Astrocyte (in vitro differentiated cells and primary cell): ENCODE measurements at regions not wholly inside any gene's neighbourhood (a gene's known extent, or its start where the extent isn't known, plus 50 kb on each side); places are given as distances from the start of the nearest gene placed in this dataset.

ENCODE experiments used
- DNase-seq: peaks from one replicate; pipeline ENCODE4 v3.0.0-alpha.2; 2010; ENCODE audit warnings: low read depth
- FAIRE-seq: peaks from 2 replicates; lab custom pipeline; 2011; peaks lifted over from hg19 to GRCh38; lab: Jason Lieb, UNC
- H2AFZ ChIP-seq: 2 replicates; pipeline ENCODE4 v1.6.0; 2012; ENCODE audit warnings: low read depth, low read length, inconsistent platforms
- H3K27ac ChIP-seq: 2 replicates; pipeline ENCODE4 v1.5.1; 2011; ENCODE audit warnings: low read depth, low read length, inconsistent platforms
- H3K27me3 ChIP-seq: 2 replicates; pipeline ENCODE4 v1.6.0; 2011; ENCODE audit warnings: low read length, inconsistent platforms; ENCODE audit not compliant: insufficient read depth
- H3K36me3 ChIP-seq: 2 replicates; pipeline ENCODE4 v1.5.1; 2011; ENCODE audit warnings: low read length, inconsistent platforms; ENCODE audit not compliant: insufficient read depth
- H3K4me1 ChIP-seq: 2 replicates; pipeline ENCODE4 v1.5.1; 2011; ENCODE audit warnings: low read length, inconsistent platforms; ENCODE audit not compliant: insufficient read depth
- H3K4me2 ChIP-seq: 2 replicates; pipeline ENCODE4 v1.6.0; 2012; ENCODE audit warnings: low read length, inconsistent platforms
- H3K4me3 ChIP-seq: 2 replicates; pipeline ENCODE4 v1.5.1; 2011; ENCODE audit warnings: low read depth, mild to moderate bottlenecking, low read length, inconsistent platforms; ENCODE audit not compliant: insufficient read depth
- H3K79me2 ChIP-seq: 2 replicates; pipeline ENCODE4 v1.6.0; 2012; ENCODE audit warnings: mild to moderate bottlenecking, low read length, inconsistent platforms; ENCODE audit not compliant: insufficient read depth
- H3K9ac ChIP-seq: 2 replicates; pipeline ENCODE4 v1.6.0; 2012; ENCODE audit warnings: mild to moderate bottlenecking, low read length, inconsistent platforms
- H3K9me3 ChIP-seq: 2 replicates; pipeline ENCODE4 v1.5.1; 2012; ENCODE audit warnings: low read depth, mild to moderate bottlenecking, low read length, inconsistent platforms; ENCODE audit not compliant: insufficient read depth
- H4K20me1 ChIP-seq: 2 replicates; pipeline ENCODE4 v1.6.0; 2012; ENCODE audit warnings: low read length, inconsistent platforms; ENCODE audit not compliant: insufficient read depth
- H3K27ac Mint-ChIP-seq: one replicate; pipeline ENCODE4 v1.8.0; 2021; ENCODE audit warnings: mild to moderate bottlenecking, mixed read lengths; ENCODE audit not compliant: unreplicated experiment
- H3K27me3 Mint-ChIP-seq: one replicate; pipeline ENCODE4 v1.8.0; 2021; ENCODE audit warnings: low read depth, mixed read lengths; ENCODE audit not compliant: unreplicated experiment
- H3K36me3 Mint-ChIP-seq: one replicate; pipeline ENCODE4 v1.8.0; 2021; ENCODE audit warnings: low read depth, mixed read lengths; ENCODE audit not compliant: unreplicated experiment
- H3K4me1 Mint-ChIP-seq: one replicate; pipeline ENCODE4 v1.8.0; 2021; ENCODE audit warnings: low read depth, mixed read lengths; ENCODE audit not compliant: unreplicated experiment
- H3K4me3 Mint-ChIP-seq: one replicate; pipeline ENCODE4 v1.8.0; 2021; ENCODE audit warnings: mild to moderate bottlenecking, moderate library complexity, mixed read lengths; ENCODE audit not compliant: unreplicated experiment
- H3K9me3 Mint-ChIP-seq: one replicate; pipeline ENCODE4 v1.8.0; 2021; ENCODE audit warnings: mild to moderate bottlenecking, mixed read lengths; ENCODE audit not compliant: unreplicated experiment
- CTCF ChIP-seq: IDR thresholded peaks from 2 replicates; pipeline ENCODE4 v1.5.1; 2011; ENCODE audit warnings: low read depth, mild to moderate bottlenecking, inconsistent platforms, low read length, moderate library complexity; ENCODE audit not compliant: insufficient read depth
- EZH2 ChIP-seq: IDR thresholded peaks from 2 replicates; pipeline ENCODE4 v1.6.1; 2012; ENCODE audit warnings: mild to moderate bottlenecking, low read length, inconsistent platforms; ENCODE audit not compliant: insufficient read depth

DNA sequence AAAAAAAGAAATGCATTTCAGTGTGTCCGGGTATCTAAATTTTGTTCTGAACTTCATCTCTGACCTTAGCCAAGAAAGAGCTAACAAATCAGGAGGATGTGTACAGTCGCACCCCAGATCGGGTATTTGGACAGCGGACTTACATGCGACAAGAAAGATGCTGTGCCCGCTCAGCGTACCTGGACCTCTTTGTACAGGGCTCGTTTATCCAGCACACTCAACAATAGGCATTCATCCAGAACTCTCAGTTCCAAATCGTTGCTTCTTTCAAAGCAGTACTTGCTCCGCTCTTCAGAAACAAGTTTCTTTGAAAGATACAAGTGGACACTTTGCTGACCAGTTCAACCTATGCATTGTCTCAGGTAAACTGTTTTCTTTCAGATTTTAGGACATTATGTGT lies 191.7 kb downstream of the LY86 start:
- Mint-ChIP-seq H3K27me3 (no peaks in the 10 kb centered on the region), H3K9me3 (no peaks in the 10 kb centered on the region), H3K27ac (no peak overlapping the region), H3K36me3 (peaks cover 1% of the 10 kb centered on the region), H3K4me3 (no peak overlapping the region), H3K4me1 (peaks cover 27% of the 10 kb centered on the region)
- Histone ChIP-seq H3K4me3 (no peak overlapping the region), H2AFZ (no peak overlapping the region), H3K4me2 (no peak overlapping the region), H3K27ac (no peak overlapping the region), H3K79me2 (no peaks in the 10 kb centered on the region), H3K27me3 (peaks cover 8% of the 10 kb centered on the region), H3K4me1 (peaks cover 12% of the 10 kb centered on the region), H3K9ac (no peak overlapping the region), H3K36me3 (no peaks in the 10 kb centered on the region), H4K20me1 (no peaks in the 10 kb centered on the region), H3K9me3 (no peaks in the 10 kb centered on the region)
- TF ChIP-seq EZH2, result no peak
- TF ChIP-seq CTCF, result no peak
- DNase-seq (no peak), FAIRE-seq (no peak)

DNA sequence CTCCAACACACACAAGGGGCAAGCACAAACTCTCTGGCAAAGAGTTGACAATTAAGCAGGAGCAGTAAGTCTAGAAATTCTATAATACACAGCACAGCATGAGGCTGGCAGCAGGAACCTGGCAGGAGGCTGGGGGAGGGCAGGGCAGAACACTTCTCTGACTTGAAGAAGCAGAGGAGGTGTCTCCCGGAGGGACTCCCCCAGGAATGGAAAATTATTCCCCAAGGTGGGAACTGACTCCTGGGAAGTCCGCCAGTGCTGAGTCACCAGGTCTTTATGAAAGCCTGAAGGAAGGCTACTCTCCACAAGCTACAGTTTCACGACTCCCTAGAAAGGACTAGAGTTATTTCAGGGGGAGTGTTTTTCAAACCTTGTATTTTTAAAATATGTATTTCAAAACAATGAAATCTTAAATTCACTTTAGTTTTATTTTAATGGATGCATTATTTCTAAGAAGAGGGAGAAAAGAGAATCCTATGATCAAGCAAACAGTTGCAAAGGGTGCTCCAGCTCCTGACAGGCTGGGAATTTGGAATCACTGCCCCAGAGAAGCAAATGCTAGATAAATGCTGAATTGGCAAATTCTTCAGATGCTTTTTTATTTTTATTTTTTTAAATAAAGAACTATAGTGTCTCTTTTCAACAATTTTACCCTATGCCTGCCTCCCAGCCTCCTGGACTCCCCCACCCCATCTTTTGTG lies 192.8 kb downstream of the LY86 start:
- no peak overlapping the region for H2AFZ ChIP-seq
- Mint-ChIP-seq H3K4me1 (peaks cover 27% of the 10 kb centered on the region), H3K4me3 (no peak overlapping the region), H3K9me3 (no peaks in the 10 kb centered on the region), H3K27ac (peak overlapping the region; percentile 62), H3K36me3 (peaks cover 1% of the 10 kb centered on the region), H3K27me3 (no peaks in the 10 kb centered on the region)
- H3K9me3 ChIP-seq, result no peaks in the 10 kb centered on the region
- no peak overlapping the region for H3K4me3 ChIP-seq
- no peaks in the 10 kb centered on the region for H3K27me3 ChIP-seq
- no peak overlapping the region for H3K9ac ChIP-seq
- no peak for TF ChIP-seq CTCF
- no peak for TF ChIP-seq EZH2
- no peak overlapping the region for H3K27ac ChIP-seq
- no peaks in the 10 kb centered on the region for H3K36me3 ChIP-seq
- H3K4me2 ChIP-seq, result peak overlapping the region; percentile 58
- peak; percentile 5 for FAIRE-seq
- no peaks in the 10 kb centered on the region for H4K20me1 ChIP-seq
- H3K79me2 ChIP-seq, result no peaks in the 10 kb centered on the region
- H3K4me1 ChIP-seq, result peaks cover 12% of the 10 kb centered on the region
- peak; percentile 73 for DNase-seq

GRCh38 chr6:6781873-6782227 lies 193.3 kb downstream of the LY86 start:
- H3K27me3 ChIP-seq, result no peaks in the 10 kb centered on the region
- H3K4me1 ChIP-seq, result peaks cover 12% of the 10 kb centered on the region
- no peak overlapping the region for H3K4me3 Mint-ChIP-seq
- TF ChIP-seq CTCF (no peak), EZH2 (no peak)
- no peak for FAIRE-seq
- H3K36me3 ChIP-seq, result no peaks in the 10 kb centered on the region
- DNase-seq, result no peak
- no peak overlapping the region for H3K27ac ChIP-seq
- H3K4me2 ChIP-seq, result no peak overlapping the region
- H3K79me2 ChIP-seq, result no peaks in the 10 kb centered on the region
- no peak overlapping the region for H3K9ac ChIP-seq
- H3K9me3 Mint-ChIP-seq, result no peaks in the 10 kb centered on the region
- H4K20me1 ChIP-seq, result no peaks in the 10 kb centered on the region
- H2AFZ ChIP-seq, result no peak overlapping the region
- no peaks in the 10 kb centered on the region for H3K9me3 ChIP-seq
- H3K27ac Mint-ChIP-seq, result no peak overlapping the region
- H3K4me1 Mint-ChIP-seq, result peaks cover 27% of the 10 kb centered on the region
- H3K36me3 Mint-ChIP-seq, result no peaks in the 10 kb centered on the region
- H3K4me3 ChIP-seq, result no peak overlapping the region
- H3K27me3 Mint-ChIP-seq, result no peaks in the 10 kb centered on the region
